ENCODE measurements at regions not wholly inside any gene's neighbourhood (a gene's known extent, or its start where the extent isn't known, plus 50 kb on each side); places are given as distances from the start of the nearest gene placed in this dataset.

DNA sequence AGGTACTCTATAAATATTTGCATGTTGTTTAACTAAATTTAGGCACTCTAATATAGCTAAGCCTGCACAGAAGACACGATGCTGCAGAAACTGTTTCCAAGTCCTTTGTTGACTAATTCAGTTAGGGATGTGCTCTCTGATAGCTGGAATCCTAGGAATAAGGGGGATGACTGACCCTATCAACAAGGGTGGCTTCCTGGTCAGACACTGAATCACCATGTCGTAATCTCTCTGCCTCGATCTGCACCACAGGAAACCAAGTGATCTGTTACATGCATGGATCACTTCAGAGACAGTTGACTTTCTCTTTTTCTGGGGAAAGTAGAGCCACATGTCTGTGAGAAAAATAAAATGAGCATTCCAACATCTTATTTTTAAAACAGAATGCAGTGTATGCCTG lies 169.1 kb downstream of the GUCY2F start:
- intact Hi-C loops (cut with DNase I): no loop called here
- no peak for DNase-seq (ENCODE audit: low spot score)

DNA sequence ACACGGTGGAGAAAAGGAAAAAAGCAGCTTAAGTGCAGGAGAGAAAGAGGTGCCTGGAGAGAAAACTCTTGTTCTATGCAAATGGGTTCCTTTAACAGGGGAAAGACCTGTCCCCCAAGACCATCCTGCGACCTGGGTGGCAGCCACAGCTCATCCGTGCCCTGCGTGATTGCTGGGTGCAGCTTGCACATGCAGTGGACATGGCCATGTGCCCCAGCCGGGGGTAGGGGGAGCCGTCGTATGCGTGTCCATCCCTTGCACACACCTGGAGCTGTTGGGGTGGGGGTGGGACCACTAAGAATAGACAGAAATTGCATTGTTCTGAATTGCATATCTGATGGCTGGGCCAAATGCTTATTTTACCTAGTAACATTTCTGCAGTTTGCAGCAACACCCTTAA lies 171.9 kb downstream of the GUCY2F start:
- intact Hi-C loops (cut with DNase I): no loop called here

DNA sequence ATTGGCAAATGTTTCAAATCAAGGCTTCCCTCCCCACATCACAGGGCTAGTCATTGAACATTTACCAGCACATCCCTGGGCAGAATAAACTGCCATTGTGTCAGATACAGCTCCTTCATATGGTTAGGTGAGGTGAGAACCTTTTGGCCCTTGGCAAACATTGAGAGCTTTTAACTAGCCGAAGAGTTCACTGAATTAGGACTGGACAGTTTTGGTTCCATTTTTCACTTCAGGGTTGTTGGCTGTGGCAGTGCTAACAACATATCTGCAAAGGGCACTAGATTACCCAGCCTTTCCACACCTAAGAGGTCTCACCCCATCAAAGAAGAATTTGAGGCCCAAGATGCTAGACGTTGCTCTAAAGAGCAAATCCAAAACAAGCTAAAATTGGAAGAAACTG lies 180.7 kb downstream of the GUCY2F start:
- DNase-seq (ENCODE audit: low spot score): no peak
- intact Hi-C loops (cut with DNase I): no loop called here

More for the DNA sequence above, 171.9 kb downstream of the GUCY2F start:
- DNase-seq (ENCODE audit: low spot score): no peak

DNA sequence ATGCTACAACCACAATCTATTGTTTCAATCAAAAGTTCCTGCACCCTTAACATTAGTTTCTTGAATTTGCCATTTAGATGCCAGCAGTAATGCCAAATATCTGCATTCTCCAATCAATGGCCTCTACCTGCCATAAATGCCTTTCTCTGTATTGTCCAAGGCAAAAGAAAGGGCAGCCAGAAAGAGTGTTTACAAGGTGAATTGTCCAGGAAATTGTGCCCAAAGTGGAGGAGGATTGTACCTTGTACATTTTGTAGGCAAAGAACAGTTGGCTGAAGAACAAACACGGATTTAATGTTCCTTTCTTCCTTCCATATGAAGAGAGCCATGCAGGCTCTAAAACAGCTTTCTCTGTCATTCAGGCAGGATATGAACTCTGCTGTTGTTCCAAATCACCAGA lies 181.5 kb downstream of the GUCY2F start:
- DNase-seq (ENCODE audit: low spot score): no peak
- intact Hi-C loops (cut with DNase I): no loop called here

DNA sequence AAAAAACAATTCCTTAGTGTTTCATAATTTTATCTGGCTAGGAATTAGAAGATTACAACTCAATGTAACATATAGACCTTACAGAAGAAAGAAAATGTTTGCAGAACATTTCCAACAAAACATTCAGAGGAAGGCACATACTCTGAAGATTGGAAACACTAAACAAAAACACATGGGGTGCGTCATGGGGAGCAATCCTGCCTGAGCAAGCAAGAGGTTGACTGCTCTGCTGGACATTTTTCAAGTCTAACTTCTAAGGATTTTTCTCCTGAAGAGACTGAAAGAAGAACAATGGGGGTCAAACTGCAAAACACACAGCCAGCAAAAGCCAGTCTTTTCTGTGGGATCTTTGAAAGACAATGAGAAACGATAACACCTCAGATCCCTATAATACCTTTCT lies 182.8 kb downstream of the GUCY2F start:
- intact Hi-C loops (cut with DNase I): no loop called here

DNA sequence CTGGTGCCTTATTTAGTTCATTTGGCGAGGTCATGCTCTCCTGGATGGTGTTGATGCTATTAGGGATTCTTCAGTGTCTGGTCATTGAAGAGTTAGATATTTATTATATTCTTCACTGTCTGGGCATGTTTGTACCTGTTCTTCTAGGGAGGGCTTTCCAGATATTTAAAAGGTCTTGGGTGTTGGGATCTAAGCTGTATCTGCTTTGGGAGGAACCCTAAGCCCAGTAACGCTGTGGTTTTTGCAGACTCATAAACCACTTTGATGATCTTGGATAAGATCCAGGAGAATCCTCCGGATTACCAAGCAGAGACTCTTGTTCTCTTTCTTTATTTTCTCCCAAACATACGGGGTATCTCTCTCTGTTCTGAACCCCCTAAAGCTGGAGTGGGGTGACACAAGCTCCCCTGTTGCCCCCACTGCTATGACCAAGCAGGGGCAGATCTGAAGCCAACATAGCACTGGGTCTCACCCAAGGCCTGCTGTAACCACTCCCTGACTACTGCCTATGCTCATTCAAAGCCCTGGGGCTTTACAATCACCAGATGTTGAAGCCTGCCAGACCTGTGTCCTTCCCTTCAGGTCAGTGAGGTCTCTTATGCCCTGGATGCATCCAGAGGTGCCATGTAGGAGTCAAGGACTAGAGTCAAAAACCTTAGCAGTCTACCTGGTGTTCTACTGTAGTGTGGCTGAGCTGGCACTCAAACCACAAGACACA lies 187.6 kb downstream of the GUCY2F start:
- intact Hi-C loops (cut with DNase I): no loop called here
- DNase-seq (ENCODE audit: low spot score): no peak

More for the DNA sequence above, 182.8 kb downstream of the GUCY2F start:
- no peak for DNase-seq (ENCODE audit: low spot score)

DNA sequence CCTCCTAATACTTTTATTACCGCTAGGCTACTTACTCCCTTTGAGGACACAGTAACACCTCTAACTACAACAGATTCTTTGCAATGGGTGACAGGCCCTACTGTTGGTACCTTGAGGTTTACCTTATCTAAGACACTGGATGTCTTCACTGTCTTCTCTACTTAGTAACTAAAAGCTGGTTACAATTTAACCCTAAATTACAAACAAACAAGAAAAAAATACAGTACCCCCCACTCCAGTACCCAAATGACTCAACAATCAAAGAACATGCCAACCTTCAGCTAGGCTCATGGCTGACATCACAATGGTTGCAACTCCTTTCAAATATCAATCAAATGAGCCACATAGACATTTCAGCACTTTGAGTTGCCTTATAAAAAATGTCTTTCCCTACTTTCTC lies 198.0 kb downstream of the GUCY2F start:
- no peak for DNase-seq (ENCODE audit: low spot score)
- intact Hi-C loops (cut with DNase I): no loop called here

DNA sequence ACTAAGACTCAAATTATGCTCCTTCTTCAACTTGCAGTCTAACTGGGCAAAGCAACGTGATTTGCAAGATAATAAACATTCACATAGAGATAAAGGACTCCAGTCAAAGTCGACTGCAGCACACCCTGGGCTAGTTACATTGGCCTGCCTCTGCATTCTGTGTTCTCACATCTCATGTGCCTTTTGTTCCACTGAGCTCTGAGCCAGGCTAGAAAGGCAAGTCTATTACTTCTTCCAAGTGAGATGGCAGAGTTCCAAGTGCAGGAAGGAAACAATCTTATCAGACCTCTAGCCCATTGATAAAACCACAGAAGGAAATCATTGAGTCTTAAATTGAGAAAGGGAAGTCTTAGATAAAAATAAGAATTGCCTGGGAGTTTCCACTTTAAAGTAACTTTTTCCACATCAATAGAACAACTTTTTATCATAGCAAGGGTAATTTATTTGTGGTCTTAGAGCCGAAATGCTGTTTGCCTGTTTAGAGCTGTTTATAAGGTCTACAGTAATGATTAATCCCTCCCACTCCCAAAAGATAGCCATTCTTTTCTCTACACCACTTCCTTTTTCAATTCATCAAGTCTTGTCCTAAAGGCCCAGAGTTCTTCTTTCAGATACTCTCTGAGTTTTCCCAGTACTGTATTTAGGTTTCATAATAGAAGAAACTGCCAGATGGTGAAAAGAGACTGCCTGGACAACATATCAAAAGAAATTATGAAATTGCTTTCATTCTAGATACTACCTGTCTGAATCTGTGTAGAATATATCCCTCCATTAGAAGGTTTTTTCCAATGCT lies 200.2 kb downstream of the GUCY2F start:
- intact Hi-C loops (cut with DNase I): no loop called here
- no peak for DNase-seq (ENCODE audit: low spot score)

DNA sequence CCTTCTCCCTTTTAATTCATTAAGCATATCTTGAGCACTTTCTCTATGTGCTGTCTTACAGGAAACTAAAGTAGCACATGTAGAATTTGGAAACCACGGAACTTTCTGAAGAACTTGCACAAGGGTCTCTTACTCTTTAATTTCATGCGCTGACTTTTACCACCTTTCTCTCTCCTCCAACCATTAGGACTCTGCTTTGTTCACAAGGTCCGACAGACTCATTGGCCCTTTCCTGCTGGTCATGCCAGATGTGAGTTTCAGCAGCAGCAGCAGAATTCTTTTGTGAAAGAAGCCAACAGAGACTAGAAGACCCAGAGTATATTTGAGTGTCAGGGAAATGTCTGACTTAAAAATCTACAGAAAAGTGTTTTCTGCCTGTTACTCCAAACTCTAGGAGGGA lies 207.1 kb downstream of the GUCY2F start:
- intact Hi-C loops (cut with DNase I): no loop called here
- no peak for DNase-seq (ENCODE audit: low spot score)

DNA sequence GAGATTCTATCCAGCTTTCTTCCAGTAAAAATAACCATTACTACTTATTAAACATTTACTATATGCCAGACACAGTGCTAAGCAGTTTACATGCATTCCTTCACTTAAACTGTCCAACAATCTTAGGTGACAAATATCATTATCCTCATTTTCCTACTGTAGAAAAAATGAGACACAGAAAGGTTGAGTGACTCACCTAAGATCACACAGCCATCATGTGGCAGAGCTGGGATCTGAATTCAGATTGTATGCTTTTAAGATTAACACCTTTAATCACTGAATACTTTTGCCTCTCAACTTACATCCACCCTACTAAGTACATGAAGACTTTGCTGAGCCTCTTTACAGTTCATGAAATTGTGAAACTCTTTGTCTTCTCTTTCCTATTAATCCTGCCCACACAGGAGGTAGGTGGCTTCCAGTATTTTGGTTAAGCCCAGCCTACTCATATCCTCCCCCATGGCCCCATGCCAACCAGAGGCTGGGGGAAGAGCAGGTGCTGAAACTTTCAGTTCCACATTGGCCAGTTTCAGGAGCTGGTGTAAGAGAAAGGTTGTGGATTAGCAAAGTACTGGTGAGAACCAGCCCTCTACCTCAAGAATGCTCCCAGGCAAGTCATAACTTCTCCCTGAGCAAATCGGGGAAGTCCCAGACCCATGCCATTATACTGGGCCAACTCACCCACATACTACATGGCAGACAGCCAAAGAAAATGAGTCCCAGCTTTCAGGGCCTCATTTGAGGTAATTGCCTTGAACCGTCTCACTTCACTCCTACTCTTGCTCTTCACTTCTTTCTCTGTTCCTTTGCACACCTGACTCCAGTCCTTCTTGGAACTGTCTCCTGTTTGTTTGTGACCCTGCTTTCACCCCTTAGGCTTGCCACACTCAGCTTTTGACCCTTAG lies 211.1 kb downstream of the GUCY2F start:
- intact Hi-C loops (cut with DNase I): no loop called here
- DNase-seq (ENCODE audit: low spot score): no peak

DNA sequence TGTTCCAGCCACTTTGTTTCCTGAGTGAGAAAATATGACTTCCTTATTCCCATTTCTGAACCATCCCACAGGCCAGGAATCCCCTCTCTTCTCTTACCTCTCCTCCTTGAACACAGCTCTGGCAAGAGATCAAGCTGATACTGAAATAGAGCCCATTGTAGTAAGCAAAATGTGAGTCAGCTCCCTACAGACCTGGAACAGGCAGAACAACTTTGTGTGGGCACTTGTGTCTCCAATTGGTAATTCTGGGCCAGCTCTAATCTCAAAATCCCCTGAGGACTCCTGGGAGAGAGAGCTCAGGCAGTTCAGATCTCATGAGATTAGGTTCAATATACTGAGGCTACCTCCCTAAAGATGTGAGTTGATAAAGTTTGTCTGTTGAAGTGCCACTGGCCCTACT lies 213.5 kb downstream of the GUCY2F start:
- no peak for DNase-seq (ENCODE audit: low spot score)
- intact Hi-C loops (cut with DNase I): no loop called here

DNA sequence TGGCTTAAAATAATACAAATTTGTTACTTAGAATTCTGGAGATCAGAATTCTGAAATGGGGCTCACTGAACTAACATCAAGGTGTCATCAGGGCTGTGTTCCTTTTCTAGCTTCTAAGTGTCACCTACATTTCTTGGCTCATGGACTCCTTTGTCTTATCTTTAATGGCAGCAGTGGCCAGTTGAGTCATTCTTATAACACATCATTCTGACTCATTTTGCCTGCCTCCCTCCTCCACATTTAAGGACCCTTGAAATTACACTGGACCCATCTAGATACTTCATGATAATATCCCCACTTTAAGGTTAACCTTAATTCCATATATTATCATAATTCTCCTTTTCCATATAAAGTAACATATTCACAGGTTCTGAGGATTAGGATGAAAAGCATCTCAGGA lies 215.9 kb downstream of the GUCY2F start:
- intact Hi-C loops (cut with DNase I): no loop called here
- no peak for DNase-seq (ENCODE audit: low spot score)

DNA sequence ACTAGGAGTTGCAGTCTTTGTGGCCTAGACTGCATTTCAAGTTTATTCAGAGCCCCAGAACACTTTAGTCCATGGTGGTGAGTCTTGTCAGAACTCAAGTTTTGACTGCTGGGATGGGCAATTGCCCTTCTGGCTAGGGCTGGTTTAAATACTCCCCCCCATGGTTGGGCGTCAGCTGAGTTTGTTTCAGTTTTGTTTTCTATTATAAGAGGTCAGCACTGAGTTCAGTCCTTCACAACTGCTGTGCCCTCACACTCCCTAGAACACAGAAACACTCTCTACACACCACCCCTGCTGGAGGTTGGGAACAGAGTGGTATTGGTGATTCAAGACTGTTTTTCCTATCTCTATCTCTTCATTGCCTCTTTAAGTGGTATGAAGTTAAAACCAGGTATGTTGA lies 217.0 kb downstream of the GUCY2F start:
- DNase-seq (ENCODE audit: low spot score): no peak
- intact Hi-C loops (cut with DNase I): no loop called here

DNA sequence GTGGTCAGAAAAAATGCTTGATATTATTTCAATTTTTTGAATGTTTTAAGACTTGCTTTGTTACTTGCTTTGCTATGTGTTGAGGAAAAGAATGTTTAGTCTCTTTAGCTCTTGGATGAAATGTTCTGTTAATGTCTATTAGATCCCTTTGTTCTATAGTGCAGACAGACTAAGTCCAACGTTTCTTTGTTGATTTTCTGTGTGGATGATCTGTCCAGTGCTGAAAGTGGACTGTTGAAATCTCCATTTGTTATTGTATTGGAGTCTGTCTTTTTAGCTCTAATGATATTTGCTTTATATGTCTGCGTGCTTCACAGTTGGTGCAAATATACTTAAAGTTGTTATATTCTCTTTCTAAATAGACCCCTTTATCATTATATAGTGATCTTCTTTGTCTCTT lies 220.6 kb downstream of the GUCY2F start:
- no peak for DNase-seq (ENCODE audit: low spot score)
- intact Hi-C loops (cut with DNase I): no loop called here

DNA sequence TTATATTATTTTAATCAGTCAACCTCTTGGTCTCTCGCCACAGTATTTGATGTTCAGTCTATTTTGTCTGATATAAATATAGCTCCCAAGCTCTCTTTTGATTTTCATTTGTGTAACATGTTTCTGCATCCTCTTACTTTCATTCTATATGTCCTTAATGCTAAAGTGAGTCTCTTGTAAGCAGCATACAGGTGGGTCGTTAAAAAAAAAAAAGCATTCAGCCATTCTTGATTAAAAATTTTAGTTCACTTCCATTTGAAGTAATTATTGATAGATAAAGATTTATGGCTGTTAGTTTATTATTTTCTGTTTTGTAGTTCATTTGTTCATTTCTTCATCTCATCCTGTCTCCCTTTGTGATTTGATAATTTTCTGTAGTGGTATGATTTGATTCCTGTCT lies 229.1 kb downstream of the GUCY2F start:
- intact Hi-C loops (cut with DNase I): no loop called here
- DNase-seq (ENCODE audit: low spot score): no peak

DNA sequence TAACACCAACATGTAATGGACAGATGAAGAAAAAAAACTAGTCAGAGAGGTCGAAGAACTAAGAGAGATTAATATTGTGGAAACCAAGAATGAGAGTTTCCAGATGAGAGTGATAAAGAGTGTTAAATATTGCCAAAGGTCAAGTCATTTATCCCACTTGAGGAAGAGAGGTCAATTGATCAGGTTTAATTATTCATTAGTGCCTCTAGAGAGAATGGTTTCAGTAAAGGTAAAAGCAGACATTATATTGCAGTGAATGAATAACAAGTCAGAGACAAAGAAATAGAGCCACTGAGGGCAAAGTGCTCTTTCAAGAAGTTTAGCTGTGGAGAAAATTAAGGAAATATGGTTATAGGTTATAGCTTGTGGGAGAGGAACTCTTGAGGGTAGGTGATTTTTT lies 263.1 kb downstream of the GUCY2F start:
- intact Hi-C loops (cut with DNase I): no loop called here

DNA sequence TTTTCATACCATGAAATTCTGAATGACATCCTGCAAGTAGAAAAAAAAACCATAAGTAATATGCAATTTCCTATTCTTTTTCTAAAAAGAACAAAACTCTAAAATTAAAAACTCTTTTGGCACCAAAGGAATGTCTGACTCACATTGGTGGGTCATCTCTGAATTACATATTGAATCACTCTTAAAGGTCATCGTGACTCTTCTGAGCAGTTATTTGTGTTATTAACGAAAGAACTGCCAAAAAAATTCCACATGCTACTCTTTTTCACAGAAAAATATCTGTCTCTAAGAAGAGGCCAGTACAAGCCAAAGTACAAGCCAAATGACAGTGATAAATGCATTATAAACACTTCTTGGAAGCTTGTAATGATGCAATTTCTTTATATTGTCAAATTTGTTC lies 282.2 kb downstream of the GUCY2F start:
- intact Hi-C loops (cut with DNase I): no loop called here
- DNase-seq (ENCODE audit: low spot score): no peak

More for the DNA sequence above, 263.1 kb downstream of the GUCY2F start:
- no peak for DNase-seq (ENCODE audit: low spot score)

DNA sequence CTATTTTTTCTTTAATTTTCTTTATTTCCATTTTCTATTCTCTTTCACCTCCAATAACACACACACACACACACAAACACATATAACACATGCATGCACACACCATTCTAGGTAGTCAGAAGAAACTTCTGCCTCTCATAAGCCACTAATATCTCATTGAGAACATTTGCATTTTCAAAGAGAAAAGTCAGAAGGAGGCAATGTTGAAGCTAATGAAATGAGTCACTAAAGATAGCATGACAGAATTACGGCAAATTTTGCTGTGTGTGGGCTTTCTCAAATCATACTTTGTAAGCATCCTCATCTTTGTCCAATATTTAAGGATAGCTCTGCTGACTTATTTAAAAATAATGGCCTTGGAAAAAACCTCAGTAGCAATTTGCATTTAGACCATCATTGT lies 291.3 kb downstream of the GUCY2F start:
- intact Hi-C loops (cut with DNase I): no loop called here

DNA sequence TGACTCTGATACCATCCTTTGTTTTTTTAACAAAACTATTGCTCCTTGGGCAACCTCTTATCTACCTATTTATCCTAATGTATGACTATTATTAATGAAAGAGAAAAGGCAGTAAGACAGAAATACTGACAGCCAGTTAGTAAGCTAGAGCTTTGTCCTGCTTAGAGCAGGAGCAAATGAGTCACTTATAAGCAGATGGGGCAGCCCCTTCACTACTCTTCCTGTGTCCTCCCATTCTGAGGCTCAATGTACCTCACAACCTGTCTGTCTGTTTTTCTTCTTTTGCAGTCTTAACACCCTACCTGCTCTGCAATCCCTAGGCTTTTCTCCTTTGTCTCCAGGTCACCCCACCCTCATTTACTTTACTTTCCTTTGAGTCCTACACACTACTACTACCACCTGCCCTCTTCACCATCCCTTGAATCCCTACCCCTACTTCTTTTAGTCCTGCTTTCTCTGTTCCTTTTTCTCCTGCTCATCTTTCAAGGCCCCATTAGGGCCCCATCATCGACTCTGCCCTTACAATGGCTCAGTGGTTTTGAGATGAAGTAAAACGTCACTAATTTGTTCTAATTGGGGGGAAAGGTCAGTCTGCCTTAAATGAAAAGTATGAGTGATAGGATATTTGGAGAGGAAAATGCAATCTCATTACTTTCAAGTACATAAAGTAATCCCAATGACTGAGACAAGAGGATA lies 294.3 kb downstream of the GUCY2F start:
- intact Hi-C loops (cut with DNase I): no loop called here

More for the DNA sequence above, 291.3 kb downstream of the GUCY2F start:
- DNase-seq (ENCODE audit: low spot score): no peak

More for the DNA sequence above, 294.3 kb downstream of the GUCY2F start:
- no peak for DNase-seq (ENCODE audit: low spot score)
